ENCODE measurements at regions not wholly inside any gene's neighbourhood (a gene's known extent, or its start where the extent isn't known, plus 50 kb on each side); places are given as distances from the start of the nearest gene placed in this dataset.

DNA sequence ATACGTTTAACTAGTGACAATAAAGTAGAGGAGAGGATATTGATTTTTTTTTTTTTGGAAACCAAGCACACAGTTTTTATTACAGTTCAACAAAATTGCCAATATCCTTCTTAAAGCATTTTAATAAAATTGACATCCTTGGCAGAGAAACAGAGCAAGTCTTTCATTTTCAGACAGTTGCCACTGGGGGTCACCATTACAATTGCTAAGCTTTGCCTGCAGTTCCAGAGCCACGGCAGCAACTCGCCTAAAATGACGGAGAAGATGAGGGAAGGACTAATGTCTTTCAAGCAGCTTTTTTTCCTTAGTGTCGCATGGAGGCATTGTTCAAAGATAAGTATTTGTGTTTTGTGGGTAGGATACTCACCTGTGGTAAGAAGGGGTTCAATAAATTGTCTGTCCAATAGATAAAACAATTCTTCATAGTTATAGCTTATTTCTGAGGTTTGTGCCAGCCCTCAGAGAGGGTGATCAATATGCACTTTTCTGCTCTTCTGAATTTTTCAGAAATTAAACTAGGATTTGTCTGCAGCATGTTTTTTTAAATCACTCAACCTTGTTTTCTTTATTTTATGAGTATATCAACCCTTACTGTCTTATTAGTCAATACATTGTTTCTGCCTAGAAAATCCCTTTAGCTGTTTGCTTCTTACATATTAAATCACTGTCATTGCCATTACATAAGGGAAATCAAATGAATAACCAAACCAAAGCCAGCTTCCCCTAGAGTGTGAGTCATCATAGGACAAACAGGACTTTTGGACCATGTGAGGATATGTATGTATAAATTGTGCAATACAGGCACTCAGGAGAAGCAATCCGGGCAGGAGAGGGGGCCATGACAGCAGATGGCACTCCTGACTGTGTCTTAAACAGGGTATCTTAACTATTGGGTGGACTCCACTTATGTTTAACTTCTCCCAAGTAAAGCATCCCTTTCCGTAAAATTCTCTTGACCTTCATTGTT is 508.1 kb upstream of the ARX start:
- H4K20me1 ChIP-seq (ENCODE audit: insufficient read depth): no peaks in the 10 kb centered on the region
- no peaks in the 10 kb centered on the region for H3F3A ChIP-seq (ENCODE audit: insufficient read depth, low read length, poor library complexity, severe bottlenecking)
- TF ChIP-seq EP300 (conservative IDR thresholded peaks at IDR 0.05; ENCODE audit: poor library complexity, severe bottlenecking) (no peak), MXI1 (conservative IDR thresholded peaks at IDR 0.05; ENCODE audit: poor library complexity, severe bottlenecking) (no peak), RAD21 (conservative IDR thresholded peaks at IDR 0.05) (peak; percentile 84), POLR2AphosphoS5 (IDR thresholded peaks at IDR 0.05) (no peak), TAF1 (IDR thresholded peaks at IDR 0.05; ENCODE audit: low read depth) (no peak), EZH2 (IDR thresholded peaks at IDR 0.05; ENCODE audit: borderline replicate concordance, insufficient read depth, low read length, poor library complexity, severe bottlenecking) (no peak), SMC3 (conservative IDR thresholded peaks at IDR 0.05; ENCODE audit: poor library complexity) (peak; percentile 76)
- TF ChIP-seq, protein P1, sequence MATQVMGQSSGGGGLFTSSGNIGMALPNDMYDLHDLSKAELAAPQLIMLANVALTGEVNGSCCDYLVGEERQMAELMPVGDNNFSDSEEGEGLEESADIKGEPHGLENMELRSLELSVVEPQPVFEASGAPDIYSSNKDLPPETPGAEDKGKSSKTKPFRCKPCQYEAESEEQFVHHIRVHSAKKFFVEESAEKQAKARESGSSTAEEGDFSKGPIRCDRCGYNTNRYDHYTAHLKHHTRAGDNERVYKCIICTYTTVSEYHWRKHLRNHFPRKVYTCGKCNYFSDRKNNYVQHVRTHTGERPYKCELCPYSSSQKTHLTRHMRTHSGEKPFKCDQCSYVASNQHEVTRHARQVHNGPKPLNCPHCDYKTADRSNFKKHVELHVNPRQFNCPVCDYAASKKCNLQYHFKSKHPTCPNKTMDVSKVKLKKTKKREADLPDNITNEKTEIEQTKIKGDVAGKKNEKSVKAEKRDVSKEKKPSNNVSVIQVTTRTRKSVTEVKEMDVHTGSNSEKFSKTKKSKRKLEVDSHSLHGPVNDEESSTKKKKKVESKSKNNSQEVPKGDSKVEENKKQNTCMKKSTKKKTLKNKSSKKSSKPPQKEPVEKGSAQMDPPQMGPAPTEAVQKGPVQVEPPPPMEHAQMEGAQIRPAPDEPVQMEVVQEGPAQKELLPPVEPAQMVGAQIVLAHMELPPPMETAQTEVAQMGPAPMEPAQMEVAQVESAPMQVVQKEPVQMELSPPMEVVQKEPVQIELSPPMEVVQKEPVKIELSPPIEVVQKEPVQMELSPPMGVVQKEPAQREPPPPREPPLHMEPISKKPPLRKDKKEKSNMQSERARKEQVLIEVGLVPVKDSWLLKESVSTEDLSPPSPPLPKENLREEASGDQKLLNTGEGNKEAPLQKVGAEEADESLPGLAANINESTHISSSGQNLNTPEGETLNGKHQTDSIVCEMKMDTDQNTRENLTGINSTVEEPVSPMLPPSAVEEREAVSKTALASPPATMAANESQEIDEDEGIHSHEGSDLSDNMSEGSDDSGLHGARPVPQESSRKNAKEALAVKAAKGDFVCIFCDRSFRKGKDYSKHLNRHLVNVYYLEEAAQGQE (IDR thresholded peaks at IDR 0.05; ENCODE audit: borderline replicate concordance): no peak
- TF ChIP-seq, protein P2, sequence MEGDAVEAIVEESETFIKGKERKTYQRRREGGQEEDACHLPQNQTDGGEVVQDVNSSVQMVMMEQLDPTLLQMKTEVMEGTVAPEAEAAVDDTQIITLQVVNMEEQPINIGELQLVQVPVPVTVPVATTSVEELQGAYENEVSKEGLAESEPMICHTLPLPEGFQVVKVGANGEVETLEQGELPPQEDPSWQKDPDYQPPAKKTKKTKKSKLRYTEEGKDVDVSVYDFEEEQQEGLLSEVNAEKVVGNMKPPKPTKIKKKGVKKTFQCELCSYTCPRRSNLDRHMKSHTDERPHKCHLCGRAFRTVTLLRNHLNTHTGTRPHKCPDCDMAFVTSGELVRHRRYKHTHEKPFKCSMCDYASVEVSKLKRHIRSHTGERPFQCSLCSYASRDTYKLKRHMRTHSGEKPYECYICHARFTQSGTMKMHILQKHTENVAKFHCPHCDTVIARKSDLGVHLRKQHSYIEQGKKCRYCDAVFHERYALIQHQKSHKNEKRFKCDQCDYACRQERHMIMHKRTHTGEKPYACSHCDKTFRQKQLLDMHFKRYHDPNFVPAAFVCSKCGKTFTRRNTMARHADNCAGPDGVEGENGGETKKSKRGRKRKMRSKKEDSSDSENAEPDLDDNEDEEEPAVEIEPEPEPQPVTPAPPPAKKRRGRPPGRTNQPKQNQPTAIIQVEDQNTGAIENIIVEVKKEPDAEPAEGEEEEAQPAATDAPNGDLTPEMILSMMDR (IDR thresholded peaks at IDR 0.05; ENCODE audit: poor library complexity, severe bottlenecking): peak; percentile 76
- H3K27ac ChIP-seq (ENCODE audit: low read length): no peak overlapping the region
- H3K9ac ChIP-seq (ENCODE audit: low read length): no peak overlapping the region
- no peaks in the 10 kb centered on the region for H3K9me3 ChIP-seq (ENCODE audit: low read length)
- no peak overlapping the region for H3K4me3 ChIP-seq (ENCODE audit: low read length)
- H3K36me3 ChIP-seq (ENCODE audit: insufficient read depth, low read length): no peaks in the 10 kb centered on the region
- no peak overlapping the region for H3K4me2 ChIP-seq (ENCODE audit: low read length)
- H3K79me2 ChIP-seq (replicated peaks; ENCODE audit: insufficient read depth, low read length): no peaks in the 10 kb centered on the region
- H3K27me3 ChIP-seq (ENCODE audit: insufficient read depth, low read depth, low read length): no peaks in the 10 kb centered on the region
- no peak overlapping the region for H2AFZ ChIP-seq (ENCODE audit: low read depth, low read length)
- no peaks in the 10 kb centered on the region for H3K9me2 ChIP-seq (ENCODE audit: insufficient read depth, low read length)

DNA sequence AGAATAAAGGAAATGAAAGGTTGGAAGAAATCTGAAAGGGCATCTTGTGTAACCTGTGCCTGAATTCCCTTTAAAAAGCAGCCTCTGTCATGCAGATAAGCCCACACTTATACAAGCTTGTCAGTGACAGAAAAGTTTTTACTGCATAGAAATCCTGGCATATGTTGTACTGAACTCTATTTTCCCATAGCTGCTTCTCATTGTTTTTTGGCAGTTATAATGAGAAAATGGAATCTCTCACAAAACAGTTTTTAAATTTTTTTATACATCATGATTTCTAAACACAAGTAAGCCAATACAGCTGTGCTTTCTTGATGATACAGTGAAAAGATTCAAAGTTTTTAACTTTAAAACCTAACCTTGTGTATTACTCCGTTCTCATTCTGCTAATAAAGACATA is 511.4 kb upstream of the ARX start:
- Histone ChIP-seq H4K20me1 (ENCODE audit: insufficient read depth) (no peaks in the 10 kb centered on the region), H3K79me2 (replicated peaks; ENCODE audit: insufficient read depth, low read length) (no peaks in the 10 kb centered on the region), H3K4me2 (ENCODE audit: low read length) (no peak overlapping the region), H2AFZ (ENCODE audit: low read depth, low read length) (no peak overlapping the region), H3K9me3 (ENCODE audit: low read length) (no peaks in the 10 kb centered on the region), H3K9ac (ENCODE audit: low read length) (no peak overlapping the region), H3F3A (ENCODE audit: insufficient read depth, low read length, poor library complexity, severe bottlenecking) (no peaks in the 10 kb centered on the region), H3K4me3 (ENCODE audit: low read length) (no peak overlapping the region), H3K27me3 (ENCODE audit: insufficient read depth, low read depth, low read length) (no peaks in the 10 kb centered on the region), H3K9me2 (ENCODE audit: insufficient read depth, low read length) (no peaks in the 10 kb centered on the region), H3K27ac (ENCODE audit: low read length) (no peak overlapping the region), H3K36me3 (ENCODE audit: insufficient read depth, low read length) (no peaks in the 10 kb centered on the region)
- no peak for TF ChIP-seq EZH2 (IDR thresholded peaks at IDR 0.05; ENCODE audit: borderline replicate concordance, insufficient read depth, low read length, poor library complexity, severe bottlenecking)
- TF ChIP-seq, protein P2 (IDR thresholded peaks at IDR 0.05; ENCODE audit: poor library complexity, severe bottlenecking): no peak
- TF ChIP-seq, protein P1 (IDR thresholded peaks at IDR 0.05; ENCODE audit: borderline replicate concordance): no peak
- no peak for TF ChIP-seq MXI1 (conservative IDR thresholded peaks at IDR 0.05; ENCODE audit: poor library complexity, severe bottlenecking)
- TF ChIP-seq EP300 (conservative IDR thresholded peaks at IDR 0.05; ENCODE audit: poor library complexity, severe bottlenecking): no peak
- no peak for TF ChIP-seq POLR2AphosphoS5 (IDR thresholded peaks at IDR 0.05)
- TF ChIP-seq SMC3 (conservative IDR thresholded peaks at IDR 0.05; ENCODE audit: poor library complexity): no peak
- TF ChIP-seq RAD21 (conservative IDR thresholded peaks at IDR 0.05): no peak
- no peak for TF ChIP-seq TAF1 (IDR thresholded peaks at IDR 0.05; ENCODE audit: low read depth)

Data from neural cell (in vitro differentiated cells).